ENCODE measurements at regions not wholly inside any gene's neighbourhood (a gene's known extent, or its start where the extent isn't known, plus 50 kb on each side); places are given as distances from the start of the nearest gene placed in this dataset.
A peak's percentile ranks its signal among the peaks of the same experiment; 100 is the strongest.

DNA sequence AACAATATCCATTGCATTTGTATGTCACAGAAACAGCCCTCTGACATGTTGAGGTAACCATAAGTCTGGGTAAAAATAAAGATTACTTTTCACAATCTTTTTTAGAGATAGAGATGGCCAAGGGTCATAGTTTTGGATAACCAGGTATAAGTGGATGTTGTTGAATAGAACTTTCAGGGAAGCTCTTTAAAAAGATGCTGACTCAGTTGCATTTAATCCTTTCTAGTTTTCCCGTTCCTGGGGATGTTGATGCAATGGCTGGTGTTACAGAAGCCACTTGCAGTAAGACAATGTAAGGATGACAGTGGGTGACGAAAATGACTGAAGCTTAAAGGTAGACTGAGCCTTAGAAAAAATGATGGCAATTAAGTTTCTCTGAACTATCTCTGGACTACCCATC is 1473.7 kb downstream of the AACS start:
- intact Hi-C loops (cut with DNase I; ENCODE audit: low total_unique reads) = no loop called here
- Histone ChIP-seq H3K36me3 (no peaks in the 10 kb centered on the region), H3K27ac (no peak overlapping the region), H3K27me3 (no peaks in the 10 kb centered on the region), H3K4me3 (no peak overlapping the region), H3K9me3 (peaks cover 0 to 4% (median 0%) of the 10 kb centered on the region in 4 donors), H3K4me1 (no peaks in the 10 kb centered on the region)
- 62 to 80% (median 72%) methylated on average over 2 of the region's 2 CpGs for WGBS, 5 donors
- DNase-seq = no peak
- TF ChIP-seq EP300 (IDR thresholded peaks at IDR 0.05) (no peak), POLR2AphosphoS5 (IDR thresholded peaks at IDR 0.05) (no peak), POLR2A (IDR thresholded peaks at IDR 0.05) (no peak)
- TF ChIP-seq, protein P1, sequence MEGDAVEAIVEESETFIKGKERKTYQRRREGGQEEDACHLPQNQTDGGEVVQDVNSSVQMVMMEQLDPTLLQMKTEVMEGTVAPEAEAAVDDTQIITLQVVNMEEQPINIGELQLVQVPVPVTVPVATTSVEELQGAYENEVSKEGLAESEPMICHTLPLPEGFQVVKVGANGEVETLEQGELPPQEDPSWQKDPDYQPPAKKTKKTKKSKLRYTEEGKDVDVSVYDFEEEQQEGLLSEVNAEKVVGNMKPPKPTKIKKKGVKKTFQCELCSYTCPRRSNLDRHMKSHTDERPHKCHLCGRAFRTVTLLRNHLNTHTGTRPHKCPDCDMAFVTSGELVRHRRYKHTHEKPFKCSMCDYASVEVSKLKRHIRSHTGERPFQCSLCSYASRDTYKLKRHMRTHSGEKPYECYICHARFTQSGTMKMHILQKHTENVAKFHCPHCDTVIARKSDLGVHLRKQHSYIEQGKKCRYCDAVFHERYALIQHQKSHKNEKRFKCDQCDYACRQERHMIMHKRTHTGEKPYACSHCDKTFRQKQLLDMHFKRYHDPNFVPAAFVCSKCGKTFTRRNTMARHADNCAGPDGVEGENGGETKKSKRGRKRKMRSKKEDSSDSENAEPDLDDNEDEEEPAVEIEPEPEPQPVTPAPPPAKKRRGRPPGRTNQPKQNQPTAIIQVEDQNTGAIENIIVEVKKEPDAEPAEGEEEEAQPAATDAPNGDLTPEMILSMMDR (IDR thresholded peaks at IDR 0.05) = no peak

DNA sequence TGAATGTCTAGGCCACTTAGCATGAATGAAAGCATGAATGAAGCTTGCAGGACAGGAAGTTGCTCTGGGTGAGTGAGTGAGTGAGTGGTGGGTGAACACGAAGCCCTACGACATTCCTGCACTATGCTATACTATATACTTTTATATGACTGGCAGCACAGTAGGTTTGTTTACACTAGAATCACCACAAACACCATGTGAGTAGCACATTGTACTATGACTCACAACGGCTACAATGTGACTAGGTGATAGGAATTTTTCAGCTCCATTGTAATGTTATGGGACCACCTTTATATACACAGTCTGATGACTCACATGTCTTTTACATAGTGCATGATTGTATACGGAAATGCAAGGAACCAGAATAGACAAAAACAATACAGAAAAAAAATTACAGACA is 1480.2 kb downstream of the AACS start:
- Histone ChIP-seq H3K4me3 (no peak overlapping the region), H3K9me3 (peaks cover 0 to 4% (median 0%) of the 10 kb centered on the region in 4 donors)
- WGBS, 5 donors = 49 to 60% (median 52%) methylated on average over 4 of the region's 4 CpGs

DNA sequence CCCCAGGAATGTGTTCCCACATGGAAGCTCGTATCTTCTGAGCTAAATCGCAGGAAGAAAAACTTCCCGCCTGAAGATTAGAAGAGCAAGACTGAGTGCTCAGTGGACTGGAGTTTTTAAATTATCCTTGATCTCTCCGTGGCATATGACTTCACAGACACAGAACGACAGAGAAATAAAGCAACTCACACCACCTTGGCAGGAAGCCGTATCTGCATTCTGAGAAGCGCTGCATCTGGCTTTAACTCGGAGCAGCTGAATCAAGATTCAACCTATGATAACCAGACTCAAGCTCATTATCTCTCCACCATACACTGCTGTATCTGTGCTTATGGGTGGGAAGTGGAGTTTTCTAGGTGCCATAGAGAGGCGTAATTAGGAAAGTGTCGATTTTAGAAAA is 1482.7 kb downstream of the AACS start:
- peak in 1 of 2 donors; percentile 26 for DNase-seq
- intact Hi-C loops (cut with DNase I; ENCODE audit: low total_unique reads) = no loop called here
- WGBS, 5 donors = 70 to 74% (median 74%) methylated on average over 10 of the region's 10 CpGs
- Histone ChIP-seq H3K9me3 (no peaks in the 10 kb centered on the region), H3K36me3 (no peaks in the 10 kb centered on the region), H3K4me1 (no peaks in the 10 kb centered on the region), H3K27ac (no peak overlapping the region), H3K27me3 (no peaks in the 10 kb centered on the region), H3K4me3 (no peak overlapping the region)
- TF ChIP-seq POLR2AphosphoS5 (IDR thresholded peaks at IDR 0.05) (no peak), EP300 (IDR thresholded peaks at IDR 0.05) (no peak), POLR2A (IDR thresholded peaks at IDR 0.05) (no peak)
- TF ChIP-seq, protein P1 (IDR thresholded peaks at IDR 0.05) = no peak

More for the DNA sequence above, 1480.2 kb downstream of the AACS start:
- no peak overlapping the region for H3K27ac ChIP-seq
- no peaks in the 10 kb centered on the region for H3K27me3 ChIP-seq
- H3K36me3 ChIP-seq = no peaks in the 10 kb centered on the region
- intact Hi-C loops (cut with DNase I; ENCODE audit: low total_unique reads) = no loop called here
- TF ChIP-seq POLR2A (IDR thresholded peaks at IDR 0.05) (no peak), POLR2AphosphoS5 (IDR thresholded peaks at IDR 0.05) (no peak), EP300 (IDR thresholded peaks at IDR 0.05) (no peak)
- TF ChIP-seq, protein P1 (IDR thresholded peaks at IDR 0.05) = no peak
- no peak for DNase-seq
- no peaks in the 10 kb centered on the region for H3K4me1 ChIP-seq

- 41 to 56% (median 43%) methylated on average over 4 of the region's 4 CpGs for WGBS, 5 donors
Measured at GRCh38 chr12:126551869-126552268, 1486.6 kb downstream of the AACS start.

More at GRCh38 chr12:126551869-126552268, 1486.6 kb downstream of the AACS start:
- no peak for DNase-seq
- H3K27ac ChIP-seq = no peak overlapping the region
- H3K27me3 ChIP-seq = no peaks in the 10 kb centered on the region
- intact Hi-C loops (cut with DNase I; ENCODE audit: low total_unique reads) = no loop called here
- H3K4me1 ChIP-seq = no peaks in the 10 kb centered on the region
- H3K4me3 ChIP-seq = no peak overlapping the region
- H3K9me3 ChIP-seq = peaks cover 0 to 16% (median 12%) of the 10 kb centered on the region in 4 donors
- TF ChIP-seq EP300 (IDR thresholded peaks at IDR 0.05) (no peak), POLR2AphosphoS5 (IDR thresholded peaks at IDR 0.05) (no peak), POLR2A (IDR thresholded peaks at IDR 0.05) (no peak)
- TF ChIP-seq, protein P1 (IDR thresholded peaks at IDR 0.05) = no peak
- H3K36me3 ChIP-seq = no peaks in the 10 kb centered on the region

Measured in stomach (tissue), 8 donors.